Trophoblast cell (in vitro differentiated cells and primary cell): ENCODE measurements at regions not wholly inside any gene's neighbourhood (a gene's known extent, or its start where the extent isn't known, plus 50 kb on each side); places are given as distances from the start of the nearest gene placed in this dataset.

Experiments used
- DNase-seq, 2 donors: peaks; one replicate each; pipeline ENCODE4 v3.0.0-alpha.2; 2016
- H2AFZ ChIP-seq: 2 replicates; pipeline ENCODE4 v1.6.1; 2013; ENCODE audit warnings: low read length, moderate library complexity, mild to moderate bottlenecking; ENCODE audit not compliant: insufficient read depth, poor library complexity
- H2AK5ac ChIP-seq: 2 replicates; pipeline ENCODE4 v1.6.1; 2013; ENCODE audit warnings: mild to moderate bottlenecking, low read length
- H2BK120ac ChIP-seq: 2 replicates; pipeline ENCODE4 v1.6.1; 2013; ENCODE audit warnings: low read length, mild to moderate bottlenecking, moderate library complexity; ENCODE audit not compliant: insufficient read depth, poor library complexity
- H2BK12ac ChIP-seq: 2 replicates; pipeline ENCODE4 v1.6.1; 2013; ENCODE audit warnings: mild to moderate bottlenecking, low read length, moderate library complexity
- H2BK5ac ChIP-seq: 2 replicates; pipeline ENCODE4 v1.6.1; 2013; ENCODE audit warnings: low read length, low read depth, moderate library complexity, mild to moderate bottlenecking; ENCODE audit not compliant: poor library complexity
- H3K14ac ChIP-seq: 2 replicates; pipeline ENCODE4 v1.6.1; 2013; ENCODE audit warnings: mild to moderate bottlenecking, low read length
- H3K18ac ChIP-seq: 2 replicates; pipeline ENCODE4 v1.6.1; 2013; ENCODE audit warnings: mild to moderate bottlenecking, low read length
- H3K23ac ChIP-seq: 2 replicates; pipeline ENCODE4 v1.6.1; 2013; ENCODE audit warnings: low read length
- H3K27ac ChIP-seq: 2 replicates; pipeline ENCODE4 v1.5.1; 2013; ENCODE audit warnings: low read depth, mild to moderate bottlenecking, inconsistent platforms, low read length, moderate library complexity
- H3K27me3 ChIP-seq: 2 replicates; pipeline ENCODE4 v1.6.1; 2013; ENCODE audit warnings: inconsistent platforms, mild to moderate bottlenecking, low read length, moderate library complexity; ENCODE audit not compliant: insufficient read depth
- H3K36me3 ChIP-seq, 2 experiments: 1 replicate in 1 of 2; 2 replicates in 1 of 2; pipeline ENCODE4 v1.6.1; 2013; ENCODE audit warnings: low read length in 2 of 2, mild to moderate bottlenecking in 2 of 2, moderate library complexity in 1 of 2; ENCODE audit not compliant: insufficient read depth in 2 of 2, control insufficient read depth in 1 of 2
- H3K4ac ChIP-seq: 2 replicates; pipeline ENCODE4 v1.6.1; 2013; ENCODE audit warnings: low read depth, mild to moderate bottlenecking, low read length, moderate library complexity
- H3K4me1 ChIP-seq, 2 experiments: 1 replicate in 1 of 2; 2 replicates in 1 of 2; pipeline ENCODE4 v1.6.1; 2013; ENCODE audit warnings: low read length in 2 of 2, mild to moderate bottlenecking in 2 of 2, moderate library complexity in 1 of 2; ENCODE audit not compliant: insufficient read depth in 2 of 2, control insufficient read depth in 1 of 2
- H3K4me2 ChIP-seq: 2 replicates; pipeline ENCODE4 v1.6.1; 2013; ENCODE audit warnings: inconsistent platforms, mild to moderate bottlenecking, low read length, moderate library complexity
- H3K4me3 ChIP-seq: 2 replicates; pipeline ENCODE4 v1.5.1; 2013; ENCODE audit warnings: mild to moderate bottlenecking, low read depth, low read length, inconsistent platforms
- H3K79me1 ChIP-seq: one replicate; pipeline ENCODE4 v1.6.1; 2013; ENCODE audit warnings: low read length
- H3K79me2 ChIP-seq: 2 replicates; pipeline ENCODE4 v1.6.1; 2013; ENCODE audit warnings: low read length, mild to moderate bottlenecking; ENCODE audit not compliant: control insufficient read depth, insufficient read depth, poor library complexity
- H3K9ac ChIP-seq: 2 replicates; pipeline ENCODE4 v1.6.1; 2013; ENCODE audit warnings: mild to moderate bottlenecking, low read length
- H3K9me3 ChIP-seq: 2 replicates; pipeline ENCODE4 v1.6.1; 2013; ENCODE audit warnings: low read depth, mild to moderate bottlenecking, control low read depth, inconsistent platforms, low read length; ENCODE audit not compliant: insufficient read depth
- H4K12ac ChIP-seq: 2 replicates; pipeline ENCODE4 v1.6.1; 2013; ENCODE audit warnings: low read depth, mild to moderate bottlenecking, low read length, moderate library complexity
- H4K8ac ChIP-seq: 2 replicates; pipeline ENCODE4 v1.6.1; 2013; ENCODE audit warnings: low read depth, mild to moderate bottlenecking, low read length, moderate library complexity
- H4K91ac ChIP-seq: one replicate; pipeline ENCODE4 v1.6.1; 2013; ENCODE audit warnings: low read depth, mild to moderate bottlenecking, low read length, moderate library complexity
- WGBS: extraction: QIAGEN DNeasy Blood & Tissue Kit; methylation state at CpG from one replicate; pipeline ENCODE4 v1.1.7; 2013; ENCODE audit warnings: missing lambda C conversion rate; ENCODE audit not compliant: insufficient read length, insufficient coverage; ENCODE audit errors: extremely low coverage; 5-methylcytosine and 5-hydroxymethylcytosine counted together

GRCh38 chrX:144716187-144716586 is 531.1 kb upstream of the SPANXN1 start:
- Histone ChIP-seq H3K9ac (no peak overlapping the region), H3K79me2 (no peaks in the 10 kb centered on the region), H4K8ac (no peak overlapping the region), H3K4ac (no peak overlapping the region), H3K27me3 (no peaks in the 10 kb centered on the region), H4K12ac (no peak overlapping the region), H2BK5ac (no peak overlapping the region), H2BK120ac (no peak overlapping the region), H3K79me1 (no peaks in the 10 kb centered on the region), H2AK5ac (no peak overlapping the region), H3K4me3 (no peak overlapping the region), H3K4me1 (no peaks in the 10 kb centered on the region), H3K18ac (no peak overlapping the region), H2AFZ (no peak overlapping the region), H3K27ac (no peak overlapping the region), H3K36me3 (no peaks in the 10 kb centered on the region), H3K14ac (no peak overlapping the region), H3K4me2 (no peak overlapping the region), H3K23ac (no peak overlapping the region), H2BK12ac (no peak overlapping the region), H4K91ac (no peak overlapping the region), H3K9me3 (no peaks in the 10 kb centered on the region)
- no CpG with 5 or more reads among the region's 4 CpGs for WGBS
- no peak for DNase-seq

- no CpG with 5 or more reads among the region's 1 CpG for WGBS
- no peak for DNase-seq
- Histone ChIP-seq H3K36me3 (no peaks in the 10 kb centered on the region), H3K27ac (no peak overlapping the region), H2BK12ac (no peak overlapping the region), H3K4me3 (no peak overlapping the region), H3K4me1 (no peaks in the 10 kb centered on the region), H2AFZ (no peak overlapping the region), H3K79me2 (no peaks in the 10 kb centered on the region), H2BK5ac (no peak overlapping the region), H2BK120ac (no peak overlapping the region), H3K4ac (no peak overlapping the region), H3K4me2 (no peak overlapping the region), H3K27me3 (no peaks in the 10 kb centered on the region), H3K14ac (no peak overlapping the region), H4K8ac (no peak overlapping the region), H2AK5ac (no peak overlapping the region), H3K79me1 (no peaks in the 10 kb centered on the region), H3K9me3 (no peaks in the 10 kb centered on the region), H4K91ac (no peak overlapping the region), H4K12ac (no peak overlapping the region), H3K23ac (no peak overlapping the region), H3K18ac (no peak overlapping the region), H3K9ac (no peak overlapping the region)
These were observed 529.6 kb upstream of the SPANXN1 start for GRCh38 chrX:144717682-144718081.

- DNase-seq = no peak
- Histone ChIP-seq H3K4me3 (no peak overlapping the region), H3K4ac (no peak overlapping the region), H3K4me1 (no peaks in the 10 kb centered on the region), H4K91ac (no peak overlapping the region), H3K4me2 (no peak overlapping the region), H2AK5ac (no peak overlapping the region), H3K27ac (no peak overlapping the region), H3K36me3 (no peaks in the 10 kb centered on the region), H4K8ac (no peak overlapping the region), H2BK120ac (no peak overlapping the region), H3K9me3 (no peaks in the 10 kb centered on the region), H2AFZ (no peak overlapping the region), H2BK12ac (no peak overlapping the region), H3K79me2 (no peaks in the 10 kb centered on the region), H2BK5ac (no peak overlapping the region), H3K14ac (no peak overlapping the region), H3K18ac (no peak overlapping the region), H4K12ac (no peak overlapping the region), H3K27me3 (no peaks in the 10 kb centered on the region), H3K9ac (no peak overlapping the region), H3K23ac (no peak overlapping the region), H3K79me1 (no peaks in the 10 kb centered on the region)
- no CpG with 5 or more reads among the region's 6 CpGs for WGBS
These were observed 525.0 kb upstream of the SPANXN1 start for GRCh38 chrX:144722307-144722706.

- Histone ChIP-seq H3K4me2 (no peak overlapping the region), H3K9me3 (no peaks in the 10 kb centered on the region), H2AK5ac (no peak overlapping the region), H3K79me1 (no peaks in the 10 kb centered on the region), H4K91ac (no peak overlapping the region), H3K9ac (no peak overlapping the region), H3K14ac (no peak overlapping the region), H3K4me3 (no peak overlapping the region), H3K4me1 (no peaks in the 10 kb centered on the region), H2AFZ (no peak overlapping the region), H3K36me3 (no peaks in the 10 kb centered on the region), H3K23ac (no peak overlapping the region), H4K12ac (no peak overlapping the region), H2BK12ac (no peak overlapping the region), H2BK5ac (no peak overlapping the region), H3K79me2 (no peaks in the 10 kb centered on the region), H3K4ac (no peak overlapping the region), H3K27me3 (no peaks in the 10 kb centered on the region), H3K18ac (no peak overlapping the region), H2BK120ac (no peak overlapping the region), H4K8ac (no peak overlapping the region), H3K27ac (no peak overlapping the region)
- WGBS = no CpG with 5 or more reads among the region's 2 CpGs
- no peak for DNase-seq
These were observed 516.8 kb upstream of the SPANXN1 start for GRCh38 chrX:144730471-144730870.
